HG03103 (cell line): ENCODE measurements at regions not wholly inside any gene's neighbourhood (a gene's known extent, or its start where the extent isn't known, plus 50 kb on each side); places are given as distances from the start of the nearest gene placed in this dataset.
"Not testable (repeated sequence)": the region's sequence is repeated elsewhere in the genome, so short reads cannot be mapped to it uniquely, and the experiment has no call there.

ENCODE experiments used
- ATAC-seq: cut with Tn5 transposase; IDR thresholded peaks from one replicate; pipeline ENCODE4 v1.9.1; 2021; ENCODE audit warnings: low read depth; ENCODE audit not compliant: unreplicated experiment

DNA sequence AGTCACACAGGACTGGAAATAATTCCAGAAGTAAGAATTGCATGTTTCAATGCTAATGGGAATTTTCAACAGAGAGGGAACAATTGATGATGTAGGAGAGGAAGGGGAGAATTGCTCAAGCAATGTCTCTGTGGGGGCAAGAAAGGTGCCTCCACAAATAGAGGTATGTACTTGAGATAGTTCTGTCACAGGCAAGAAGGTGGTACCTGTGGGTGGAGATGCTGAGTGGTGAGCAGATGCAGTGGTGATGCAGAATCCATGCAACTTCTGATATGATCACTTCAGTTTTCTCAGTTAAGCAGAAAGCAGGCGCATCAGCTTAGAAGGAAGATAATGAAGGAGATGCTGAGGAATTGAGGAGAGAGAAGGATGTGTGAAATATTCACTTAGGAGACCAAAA is 55.1 kb upstream of the SEC24B start:
- ATAC-seq: no peak

DNA sequence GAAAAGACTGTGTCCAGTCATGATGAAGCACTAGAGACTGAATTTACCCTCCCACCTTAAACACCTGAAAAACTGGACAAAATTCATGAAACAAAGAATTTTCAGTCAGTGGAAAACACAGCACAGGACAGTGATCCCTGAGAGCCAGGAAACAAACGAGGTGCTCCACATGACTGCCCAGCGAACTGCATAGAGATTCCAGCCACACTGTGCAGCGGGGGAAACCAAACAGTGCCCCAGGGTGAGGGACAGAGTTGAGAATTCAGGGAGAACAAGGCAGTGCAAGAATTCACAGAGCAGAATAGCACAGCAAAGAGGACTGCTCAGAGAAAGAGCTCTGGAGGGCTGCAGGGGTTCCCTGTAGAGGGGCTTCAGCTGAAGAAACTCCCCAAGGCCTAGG is 55.5 kb upstream of the SEC24B start:
- ATAC-seq: no peak

DNA sequence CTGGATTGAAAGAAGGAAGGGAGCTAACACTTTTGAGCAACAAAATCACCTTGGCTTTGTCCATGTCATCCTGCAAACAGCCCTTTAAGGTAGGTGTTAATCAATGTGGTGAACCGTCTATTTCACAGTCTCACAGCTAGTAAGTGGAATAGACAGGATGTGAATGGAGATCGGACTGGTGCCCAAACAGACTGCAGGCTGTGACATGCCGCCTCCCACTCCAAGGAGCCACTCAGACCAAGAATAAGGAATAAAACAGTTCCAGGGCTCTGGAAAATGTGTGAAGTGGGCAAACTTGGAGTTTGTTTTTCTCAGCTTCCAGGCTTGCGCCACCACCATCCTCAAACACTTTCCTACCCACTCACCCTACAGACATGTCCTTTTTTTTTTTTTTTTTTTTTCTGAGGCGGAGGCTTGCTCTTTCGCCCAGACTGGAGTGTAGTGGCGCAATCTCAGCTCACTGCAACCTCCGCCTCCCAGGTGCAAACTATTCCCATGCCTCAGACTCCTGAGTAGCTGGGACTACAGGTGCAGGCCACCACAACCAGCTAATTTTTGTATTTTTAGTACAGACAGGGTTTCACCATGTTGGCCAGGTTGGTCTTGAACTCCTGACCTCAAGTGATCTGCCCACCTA is 57.7 kb upstream of the SEC24B start:
- ATAC-seq: no peak

DNA sequence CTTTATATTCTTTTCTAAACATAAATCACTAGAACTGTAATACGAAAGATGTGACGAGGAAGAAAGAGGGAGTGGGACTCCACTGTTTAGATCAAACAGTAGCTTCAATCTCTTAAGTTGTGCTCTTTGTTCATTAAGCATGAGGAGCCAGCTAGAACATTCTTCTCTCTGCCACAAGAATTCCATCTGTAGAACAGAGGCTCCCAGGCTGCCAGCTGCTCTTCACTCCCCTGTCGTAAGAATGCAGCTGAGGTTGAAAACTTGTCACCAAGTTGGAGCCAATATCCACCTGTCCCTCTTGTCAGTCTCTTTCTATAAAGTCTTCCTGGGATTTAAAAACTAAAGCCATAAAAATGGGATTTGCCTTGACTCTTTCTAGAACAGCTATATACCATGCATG is 65.0 kb upstream of the SEC24B start:
- ATAC-seq: no peak

DNA sequence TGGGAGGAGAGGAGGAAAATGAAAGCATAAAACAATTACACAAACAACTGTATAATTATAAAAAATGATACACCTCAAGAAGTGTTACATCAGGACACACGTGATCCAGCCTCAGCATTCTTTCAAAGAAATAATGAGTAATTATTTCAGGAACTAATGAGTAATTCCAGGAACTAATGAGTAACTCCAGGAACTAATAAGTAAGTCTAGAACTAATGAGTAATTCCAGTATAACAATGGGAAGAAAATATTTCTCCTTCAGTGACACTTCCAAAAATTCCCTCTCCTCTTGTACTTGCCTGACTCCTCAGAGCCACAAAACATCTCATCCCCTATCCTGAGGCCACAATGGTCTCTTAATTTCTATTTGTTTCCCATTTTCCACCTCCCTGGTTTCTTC is 63.5 kb upstream of the COL25A1 start:
- no peak for ATAC-seq

DNA sequence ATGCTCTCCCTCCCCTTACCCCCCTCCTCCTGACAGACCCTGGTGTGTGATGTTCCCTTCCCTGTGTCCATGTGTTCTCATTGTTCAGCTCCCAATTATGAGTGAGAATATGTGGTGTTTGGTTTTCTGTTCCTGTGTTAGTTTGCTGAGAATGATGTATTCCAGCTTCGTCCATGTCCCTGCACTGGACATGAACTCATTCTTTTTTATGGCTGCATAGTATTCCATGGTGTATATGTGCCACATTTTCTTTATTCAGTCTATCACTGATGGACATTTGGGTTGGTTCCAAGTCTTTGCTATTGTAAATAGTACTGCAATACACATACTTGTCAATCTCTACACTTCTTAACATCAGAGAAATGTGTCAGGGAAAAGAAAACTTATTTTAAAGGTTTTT is 62.8 kb upstream of the COL25A1 start:
- not testable (repeated sequence) for ATAC-seq

DNA sequence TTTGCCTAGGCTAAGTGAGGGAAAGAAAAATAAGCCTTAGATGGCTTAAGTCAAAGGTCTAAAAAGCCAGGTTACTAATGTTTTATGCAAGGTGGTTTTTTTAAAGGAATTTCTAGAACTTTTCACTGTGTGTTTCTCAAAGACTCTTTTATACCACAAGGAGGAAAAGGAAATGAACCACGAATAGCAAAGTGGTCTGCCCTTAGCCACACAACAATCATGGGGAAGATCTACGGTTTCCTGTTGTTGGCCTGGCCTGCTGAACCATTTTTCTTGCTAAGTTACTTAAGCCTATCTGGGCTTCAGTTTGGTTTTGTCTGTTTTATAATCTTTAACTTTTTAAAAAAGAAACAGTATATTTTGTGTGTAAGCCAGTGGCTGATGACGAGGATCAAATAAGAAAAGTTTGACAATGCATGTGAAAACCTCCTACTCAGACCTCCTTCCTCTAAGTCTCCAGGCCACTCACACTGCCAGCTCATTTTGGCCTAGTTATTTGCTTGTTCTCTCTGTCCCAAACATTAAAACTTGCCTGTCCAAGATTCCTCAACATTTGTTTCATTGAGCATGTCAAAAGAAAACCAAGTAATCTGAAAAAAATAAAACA is 56.7 kb upstream of the COL25A1 start:
- ATAC-seq: peak; percentile 57

GRCh38 chr4:109355835-109356234 is 53.4 kb upstream of the COL25A1 start:
- ATAC-seq: no peak

DNA sequence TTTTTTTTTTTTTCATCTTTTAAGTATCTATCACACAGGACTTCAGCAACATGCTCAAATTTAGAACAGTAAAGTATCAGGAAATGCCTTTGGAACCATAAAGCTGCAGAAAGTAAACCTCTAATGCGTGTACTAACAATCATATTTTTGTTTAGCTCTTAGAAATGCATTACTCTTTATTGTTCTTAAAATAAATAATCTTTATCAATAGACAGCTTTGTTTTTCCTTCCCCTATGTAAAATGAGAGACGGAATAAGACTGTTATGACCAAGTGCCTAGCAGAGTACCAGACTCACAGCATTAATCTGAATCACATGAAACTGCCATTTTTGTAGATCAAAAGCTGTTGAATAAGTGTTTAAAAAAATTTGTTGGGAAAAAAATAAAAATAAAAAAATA is 50.5 kb upstream of the COL25A1 start:
- ATAC-seq: no peak
